ENCODE measurements at regions not wholly inside any gene's neighbourhood (a gene's known extent, or its start where the extent isn't known, plus 50 kb on each side); places are given as distances from the start of the nearest gene placed in this dataset.

- DNase-seq (ENCODE audit: low read depth in 4 of 4, low spot score in 2 of 4), result no peak
Observed at GRCh38 chr11:69904161-69904973, 85.2 kb upstream of the FGF3 start.

GRCh38 chr11:69904974-69905535 is 85.8 kb upstream of the FGF3 start:
- DNase-seq (ENCODE audit: low read depth in 4 of 4, low spot score in 2 of 4), result no peak

GRCh38 chr11:69905611-69906452 is 86.6 kb upstream of the FGF3 start:
- DNase-seq (ENCODE audit: low read depth in 4 of 4, low spot score in 2 of 4), result no peak

DNA sequence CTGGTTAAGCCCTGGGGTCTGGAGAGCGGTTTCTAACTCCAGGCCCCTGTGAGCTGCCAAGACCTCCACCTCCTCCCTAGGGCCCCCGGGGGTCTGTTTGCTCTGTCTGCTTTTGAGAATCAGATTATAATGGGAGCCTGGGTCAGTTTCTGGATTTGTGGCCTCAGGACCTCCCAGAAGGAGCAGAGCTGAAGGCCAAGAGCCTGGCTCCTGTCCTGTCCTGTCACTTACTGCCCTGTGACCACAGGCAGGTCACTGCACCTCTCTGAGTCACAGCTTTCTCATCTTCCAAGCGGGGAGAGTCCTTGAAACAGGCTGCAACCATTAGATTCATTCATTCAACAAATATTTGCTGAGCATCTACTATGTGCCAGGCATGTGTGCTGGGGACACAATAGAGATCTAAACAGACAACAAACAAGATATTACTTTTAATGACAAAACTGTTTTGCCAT is 87.3 kb upstream of the FGF3 start:
- DNase-seq (ENCODE audit: low read depth in 4 of 4, low spot score in 2 of 4), result no peak

GRCh38 chr11:69907611-69908010 is 88.4 kb upstream of the FGF3 start:
- DNase-seq (ENCODE audit: low read depth in 4 of 4, low spot score in 2 of 4), result no peak

DNA sequence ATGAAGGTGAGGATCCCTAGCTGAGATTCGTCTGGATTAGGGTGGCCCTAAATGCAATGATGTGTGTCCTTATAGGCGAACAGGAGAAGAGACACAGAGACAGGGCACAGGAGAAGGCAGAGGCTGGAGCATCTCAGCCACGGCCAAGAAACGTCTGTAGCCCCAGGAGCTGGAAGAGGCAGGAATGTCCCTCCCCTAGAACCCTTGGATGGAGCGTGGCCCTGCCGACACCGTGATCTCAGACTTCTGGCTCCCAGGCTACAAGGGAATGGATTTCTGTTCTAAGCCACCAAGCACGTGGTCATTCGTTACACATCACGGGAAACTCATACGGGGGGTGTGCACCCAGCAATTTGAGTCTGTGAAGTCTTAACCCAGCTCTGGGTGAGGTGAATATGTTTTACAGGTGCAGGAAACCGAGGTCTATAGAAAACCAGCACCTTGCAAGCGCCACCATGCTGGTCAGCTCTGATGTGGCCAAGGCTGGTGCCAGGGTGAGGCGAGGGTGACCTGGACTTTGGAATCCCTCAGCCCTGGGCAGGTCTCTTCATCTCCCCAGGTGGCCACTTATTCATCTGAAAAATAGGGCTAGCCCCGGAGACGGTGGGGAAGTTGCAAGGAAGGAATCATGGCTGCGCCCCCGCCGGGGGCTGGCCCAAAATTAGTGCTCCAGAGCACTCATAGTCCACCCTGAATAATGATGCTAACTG is 89.5 kb upstream of the FGF3 start:
- no peak for DNase-seq (ENCODE audit: low read depth in 4 of 4, low spot score in 2 of 4)

DNA sequence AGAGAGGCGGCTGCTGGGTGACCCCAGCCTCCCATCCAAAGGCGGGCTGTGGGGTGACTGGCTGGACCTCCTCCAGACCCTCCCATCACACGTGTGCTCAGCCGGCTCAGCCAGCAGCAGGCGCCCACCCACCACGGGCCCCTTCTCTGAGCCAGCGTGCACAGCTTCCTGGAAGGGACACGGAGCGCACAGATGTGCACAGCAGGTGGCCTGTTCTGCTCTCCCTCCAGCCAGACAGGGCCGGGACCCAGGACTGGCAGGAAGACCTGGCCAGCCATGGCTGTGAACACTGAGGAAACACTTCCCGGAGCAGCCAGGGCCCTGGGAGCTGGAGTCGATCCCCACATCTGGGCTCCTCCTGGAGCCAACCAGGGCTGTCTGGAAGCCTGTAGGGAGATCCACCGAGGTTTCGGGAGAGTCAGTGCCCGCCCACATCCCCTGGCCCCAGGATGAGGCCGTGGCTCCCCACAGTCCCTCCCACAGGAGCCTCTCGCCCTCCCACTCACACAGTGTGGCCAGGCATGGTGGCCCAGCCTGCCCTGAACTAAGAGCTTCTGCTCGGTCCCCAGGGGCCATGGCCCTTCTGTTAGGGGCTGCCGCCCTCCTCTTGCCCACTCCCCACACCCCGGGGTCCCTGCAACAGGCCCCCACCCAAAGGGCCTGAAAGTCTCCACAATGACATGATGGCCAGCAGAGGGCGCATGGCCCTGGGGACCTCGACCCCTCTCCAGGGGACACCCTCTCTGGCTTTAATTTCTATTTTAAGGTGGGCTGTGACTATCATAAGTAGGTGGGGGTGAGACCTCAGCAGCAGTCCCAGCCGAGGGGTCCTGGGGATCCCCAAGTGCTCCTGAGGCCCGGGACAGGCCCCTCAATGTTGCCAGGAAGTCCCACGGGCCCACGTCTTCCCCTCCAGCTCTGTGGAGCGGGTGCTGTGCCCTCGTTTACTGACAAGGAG is 90.6 kb upstream of the FGF3 start:
- no peak for DNase-seq (ENCODE audit: low read depth in 4 of 4, low spot score in 2 of 4)

DNA sequence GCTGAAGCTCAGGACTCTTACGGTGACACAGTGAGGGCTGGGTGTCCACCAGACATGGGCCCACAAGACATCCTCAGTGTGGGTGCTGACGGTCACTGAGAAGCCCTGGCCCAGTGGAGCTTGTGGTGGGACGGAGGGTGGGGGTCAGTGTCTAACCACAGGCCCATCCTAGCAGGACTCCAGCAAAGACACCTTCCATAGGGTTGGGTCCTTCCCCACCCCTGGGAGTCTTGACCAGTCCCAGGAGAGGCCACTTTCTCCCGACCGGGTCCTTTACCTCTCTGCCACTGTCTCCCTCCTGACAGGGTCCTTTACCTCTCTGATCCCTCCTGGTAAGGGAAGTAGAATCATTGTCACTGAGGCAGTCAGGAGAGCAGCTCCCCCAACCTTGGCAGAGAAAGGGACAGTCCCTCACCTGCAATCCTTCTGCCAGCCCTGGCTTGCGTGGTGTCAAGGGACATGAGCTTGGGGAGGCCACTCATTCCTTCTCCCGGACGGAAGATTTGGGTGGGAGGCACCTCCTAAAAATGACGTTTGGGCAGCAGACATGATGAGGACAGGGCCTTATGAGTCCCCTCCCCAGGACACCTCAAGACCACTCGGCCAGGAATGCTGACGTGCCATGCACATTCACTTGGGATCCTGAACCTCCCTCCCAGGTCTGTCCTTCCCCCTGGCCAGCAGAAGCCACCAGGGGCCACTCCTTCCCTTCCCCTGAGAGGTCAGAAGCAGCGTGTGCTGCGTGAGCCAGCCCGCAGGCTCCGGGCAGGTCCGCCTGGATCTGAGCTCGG is 91.5 kb upstream of the FGF3 start:
- no peak for DNase-seq (ENCODE audit: low read depth in 4 of 4, low spot score in 2 of 4)

- no peak for DNase-seq (ENCODE audit: low read depth in 4 of 4, low spot score in 2 of 4)
Observed at GRCh38 chr11:69911310-69912160, 92.3 kb upstream of the FGF3 start.

DNA sequence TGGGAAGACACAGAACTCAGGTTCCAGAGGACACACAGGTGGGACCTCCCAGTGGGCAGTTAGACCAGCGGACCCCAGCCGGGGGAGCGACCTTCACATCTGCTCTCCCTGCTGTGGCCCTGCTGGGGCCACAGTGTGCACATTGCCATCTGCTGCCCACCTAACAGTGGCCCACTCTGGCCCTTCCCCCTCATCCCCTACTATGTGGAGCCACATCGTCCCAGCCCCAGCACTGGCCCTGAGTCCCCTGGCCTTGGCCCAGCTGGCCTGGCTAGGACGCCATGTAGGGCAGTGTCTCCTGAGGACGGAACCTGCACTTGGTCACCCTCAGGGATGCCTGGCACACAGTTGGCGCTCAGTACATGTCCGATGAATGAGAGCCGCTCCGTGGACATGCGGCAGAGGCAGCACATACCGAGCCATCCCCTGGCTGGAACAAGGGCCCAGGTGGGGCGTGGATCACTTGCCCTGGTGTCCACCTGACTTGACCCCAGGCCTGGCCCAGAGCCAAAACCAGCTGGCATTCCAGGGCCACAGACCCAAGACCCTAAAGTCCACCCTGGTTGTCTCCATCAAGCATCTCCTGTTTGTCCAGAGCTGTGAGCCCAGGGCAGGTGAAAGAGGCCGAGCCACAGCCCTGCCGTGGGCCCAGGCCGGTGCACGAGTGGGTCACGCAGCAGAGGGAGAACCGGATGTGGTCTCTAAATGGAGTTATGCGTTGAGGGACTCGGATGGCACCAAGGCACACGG is 93.1 kb upstream of the FGF3 start:
- no peak for DNase-seq (ENCODE audit: low read depth in 4 of 4, low spot score in 2 of 4)

DNA sequence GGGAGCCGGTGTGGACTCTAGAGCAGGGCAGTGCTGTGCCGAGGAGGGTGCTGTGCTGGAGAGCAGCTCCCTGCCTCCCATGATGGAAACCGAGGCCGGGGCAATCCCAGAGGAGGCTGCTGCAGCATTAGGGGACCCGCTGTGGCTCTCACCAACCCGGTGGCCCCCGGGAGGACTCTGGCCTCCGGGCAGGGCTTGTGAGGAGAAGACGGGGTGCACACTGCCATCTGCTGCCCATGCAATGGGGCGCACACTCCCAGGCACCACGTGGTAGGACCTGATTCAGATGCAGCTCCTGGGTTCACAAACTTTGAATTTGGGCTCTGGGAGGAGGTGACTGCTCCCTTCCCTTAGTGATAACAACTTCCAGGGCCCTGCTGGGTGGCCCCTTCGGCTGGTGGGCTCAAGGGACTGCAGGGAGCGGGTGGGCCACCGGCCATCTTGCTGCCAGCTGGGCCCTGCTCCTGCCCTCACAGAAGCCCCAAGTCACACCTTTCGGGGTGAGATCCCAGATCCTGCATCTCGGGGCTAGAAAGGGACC is 93.8 kb upstream of the FGF3 start:
- DNase-seq (ENCODE audit: low read depth in 4 of 4, low spot score in 2 of 4), result no peak

GRCh38 chr11:69913591-69914285 is 94.5 kb upstream of the FGF3 start:
- DNase-seq (ENCODE audit: low read depth in 4 of 4, low spot score in 2 of 4), result no peak

- DNase-seq (ENCODE audit: low read depth in 4 of 4, low spot score in 2 of 4), result no peak
Observed at GRCh38 chr11:69914286-69915150, 95.3 kb upstream of the FGF3 start.

GRCh38 chr11:69915151-69915500 is 95.9 kb upstream of the FGF3 start:
- DNase-seq (ENCODE audit: low read depth in 4 of 4, low spot score in 2 of 4), result no peak

DNA sequence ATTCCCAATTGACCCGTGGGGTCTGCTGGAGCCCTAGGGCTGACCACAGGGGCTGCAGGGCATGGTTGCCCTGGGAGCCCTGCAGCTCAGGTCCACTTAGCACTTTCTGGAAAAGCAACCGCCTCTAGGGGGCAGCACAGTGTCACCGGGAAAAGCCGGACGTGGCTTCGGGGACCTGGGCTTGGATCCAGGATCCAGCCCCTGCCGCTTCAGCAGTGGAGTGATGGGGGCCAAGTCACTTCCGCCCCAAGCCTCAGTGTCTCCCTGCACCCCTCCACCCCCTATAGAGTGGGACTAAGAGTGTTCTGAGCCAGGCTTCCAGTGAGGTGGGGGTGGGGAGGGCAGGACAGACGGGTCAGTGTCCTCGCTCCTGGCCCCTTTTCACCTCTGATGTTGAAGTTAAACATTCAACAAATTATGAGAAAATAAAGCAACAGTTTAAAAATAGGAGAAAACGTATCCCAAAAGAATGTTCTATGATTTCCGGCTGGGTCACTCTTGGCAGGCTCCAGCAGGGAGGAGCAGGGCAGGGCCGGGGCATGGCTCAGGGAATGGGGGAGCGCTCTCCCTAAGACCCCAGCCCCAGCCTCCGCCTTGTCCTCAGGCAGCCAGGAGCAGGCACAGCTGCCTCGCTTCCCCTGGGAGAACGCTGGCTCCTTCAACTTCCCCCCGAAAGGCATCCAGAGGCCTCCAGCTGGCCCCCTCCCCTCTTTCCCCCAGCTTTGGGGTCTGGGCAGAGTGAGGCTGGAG is 96.5 kb upstream of the FGF3 start:
- DNase-seq (ENCODE audit: low read depth in 4 of 4, low spot score in 2 of 4), result peak; percentile 59 to 82 (median 75)

Data from left renal cortex interstitium (tissue), 4 donors.